Upper lobe of right lung (tissue), 1 donor: ENCODE measurements at regions not wholly inside any gene's neighbourhood (a gene's known extent, or its start where the extent isn't known, plus 50 kb on each side); places are given as distances from the start of the nearest gene placed in this dataset.

ENCODE experiments used
- ATAC-seq: fragments of 200-7000 bp; cut with Tn5 transposase; one replicate; pipeline ENCODE4 v1.9.1; 2020; ENCODE audit warnings: mild to moderate bottlenecking, moderate library complexity
- DNase-seq: peaks from one replicate; pipeline ENCODE4 v3.0.0-alpha.2; 2020
- H3K27ac ChIP-seq: fragments of 200-600 bp; one replicate; pipeline ENCODE4 v1.8.0; 2022
- H3K27me3 ChIP-seq: fragments of 200-600 bp; one replicate; pipeline ENCODE4 v1.8.0; 2022; ENCODE audit warnings: mild to moderate bottlenecking
- H3K36me3 ChIP-seq: fragments of 200-600 bp; one replicate; pipeline ENCODE4 v1.8.0; 2022
- H3K4me1 ChIP-seq: fragments of 200-600 bp; one replicate; pipeline ENCODE4 v1.8.0; 2022
- H3K4me3 ChIP-seq: fragments of 200-600 bp; one replicate; pipeline ENCODE4 v1.8.0; 2022; ENCODE audit warnings: mild to moderate bottlenecking
- H3K9me3 ChIP-seq: fragments of 200-600 bp; one replicate; pipeline ENCODE4 v1.8.0; 2022
- CTCF ChIP-seq: fragments of 200-600 bp; IDR thresholded peaks from one replicate; pipeline ENCODE4 v1.8.0; 2022; ENCODE audit warnings: antibody characterized with exemption
- intact Hi-C: fragments of 100-400 bp; cut with DNase I; formaldehyde crosslinking; loops from one replicate; pipeline ENCODE4 v1.11.0; 2022
- donor health status: DM: no; HTN: yes; CAD: no; lungs with severe emphysema.

GRCh38 chr5:96569770-96570169 lies 92.4 kb upstream of the CAST start:
- intact Hi-C loops = no loop called here
- ATAC-seq (no peak), DNase-seq (no peak)
- Histone ChIP-seq H3K27me3 (no peaks in the 10 kb centered on the region), H3K4me3 (no peak overlapping the region), H3K27ac (no peak overlapping the region), H3K9me3 (no peaks in the 10 kb centered on the region), H3K36me3 (no peaks in the 10 kb centered on the region), H3K4me1 (peaks cover 4% of the 10 kb centered on the region)
- no peak for TF ChIP-seq CTCF

GRCh38 chr5:96572864-96573512 lies 89.2 kb upstream of the CAST start:
- no peaks in the 10 kb centered on the region for H3K27me3 ChIP-seq
- no peaks in the 10 kb centered on the region for H3K9me3 ChIP-seq
- H3K36me3 ChIP-seq = no peaks in the 10 kb centered on the region
- ATAC-seq (no peak), DNase-seq (no peak)
- intact Hi-C loops = no loop called here
- H3K4me3 ChIP-seq = no peak overlapping the region
- H3K27ac ChIP-seq = no peak overlapping the region
- no peaks in the 10 kb centered on the region for H3K4me1 ChIP-seq
- no peak for TF ChIP-seq CTCF

DNA sequence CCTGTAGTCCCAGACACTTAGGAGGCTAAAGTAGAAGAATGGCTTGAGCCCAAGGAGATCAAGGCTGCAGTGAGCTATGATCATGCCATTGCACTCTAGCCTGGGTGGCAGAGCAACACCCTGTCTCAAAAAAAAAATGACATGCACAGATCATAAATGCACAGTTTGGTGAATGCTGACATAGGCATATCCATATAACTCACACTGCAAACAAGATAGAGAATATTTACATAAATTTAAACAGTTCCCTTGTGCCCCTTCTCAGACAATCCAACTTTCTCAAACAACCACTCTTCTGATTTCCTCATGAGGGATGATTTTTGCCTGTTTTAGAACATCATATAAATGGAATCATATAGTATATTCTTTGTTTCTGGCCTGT lies 88.7 kb upstream of the CAST start:
- intact Hi-C loops = no loop called here
- no peak for TF ChIP-seq CTCF

GRCh38 chr5:96576876-96577275 lies 85.3 kb upstream of the CAST start:
- Histone ChIP-seq H3K4me3 (no peak overlapping the region), H3K4me1 (no peaks in the 10 kb centered on the region), H3K9me3 (no peaks in the 10 kb centered on the region), H3K36me3 (no peaks in the 10 kb centered on the region), H3K27me3 (no peaks in the 10 kb centered on the region), H3K27ac (no peak overlapping the region)
- no peak for TF ChIP-seq CTCF
- DNase-seq = no peak
- ATAC-seq = no peak
- intact Hi-C loops = no loop called here

More for the DNA sequence above, 88.7 kb upstream of the CAST start:
- H3K27me3 ChIP-seq = no peaks in the 10 kb centered on the region
- ATAC-seq (no peak), DNase-seq (no peak)
- H3K4me3 ChIP-seq = no peak overlapping the region
- no peak overlapping the region for H3K27ac ChIP-seq
- no peaks in the 10 kb centered on the region for H3K36me3 ChIP-seq
- H3K4me1 ChIP-seq = no peaks in the 10 kb centered on the region
- H3K9me3 ChIP-seq = no peaks in the 10 kb centered on the region

- DNase-seq = no peak
- intact Hi-C loops = no loop called here
Measured at GRCh38 chr5:96577909-96578308, 84.3 kb upstream of the CAST start.

More at GRCh38 chr5:96577909-96578308, 84.3 kb upstream of the CAST start:
- no peaks in the 10 kb centered on the region for H3K36me3 ChIP-seq
- no peak overlapping the region for H3K27ac ChIP-seq
- no peak overlapping the region for H3K4me3 ChIP-seq
- no peak for TF ChIP-seq CTCF
- no peaks in the 10 kb centered on the region for H3K27me3 ChIP-seq
- ATAC-seq = no peak
- no peaks in the 10 kb centered on the region for H3K9me3 ChIP-seq
- H3K4me1 ChIP-seq = no peaks in the 10 kb centered on the region
